Right ventricle myocardium inferior (tissue), 1 donor: ENCODE measurements at regions not wholly inside any gene's neighbourhood (a gene's known extent, or its start where the extent isn't known, plus 50 kb on each side); places are given as distances from the start of the nearest gene placed in this dataset.

Experiments
- ATAC-seq: fragments of 200-7000 bp; cut with Tn5 transposase; one replicate; pipeline ENCODE4 v1.9.1; 2020; ENCODE audit warnings: mild to moderate bottlenecking, moderate library complexity
- DNase-seq: peaks from one replicate; pipeline ENCODE4 v3.0.0; 2021; ENCODE audit errors: missing footprints
- intact Hi-C: fragments of 100-400 bp; cut with DNase I; formaldehyde crosslinking; loops from one replicate; pipeline ENCODE4 v1.11.0; 2022
- donor health status: DM: no; HTN: yes; CAD: no; lungs with severe emphysema.

DNA sequence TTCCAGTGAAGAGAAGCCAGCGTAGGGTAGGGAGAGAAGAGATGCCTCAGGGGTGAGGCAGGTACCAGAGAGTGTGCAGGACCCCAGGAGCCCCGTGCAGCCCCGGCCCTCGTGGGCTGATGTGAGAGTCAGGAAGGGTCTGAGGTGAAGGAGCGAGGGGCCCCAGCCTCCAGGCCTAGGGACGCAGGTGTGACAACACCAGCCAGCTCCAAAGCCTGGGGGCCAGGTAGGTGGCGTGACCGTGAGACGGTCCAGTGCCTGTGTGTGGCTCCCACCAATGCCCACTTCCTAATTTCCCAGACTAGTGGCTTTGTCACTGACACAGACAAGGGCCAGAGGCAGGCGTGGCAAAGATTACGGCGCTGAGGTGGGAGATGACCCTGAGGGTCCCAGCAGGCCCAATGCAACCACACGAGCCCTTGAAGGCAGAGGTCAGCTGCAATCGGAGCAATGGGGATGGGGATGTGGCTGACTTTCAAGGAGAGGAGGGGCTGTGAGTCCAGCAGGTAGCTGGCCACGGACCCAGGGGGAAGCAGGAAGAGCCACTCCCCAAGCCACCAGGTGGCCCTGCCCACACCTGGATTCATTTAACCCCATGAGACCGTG is 86.0 kb upstream of the SNTG2 start:
- DNase-seq (no peak), ATAC-seq (no peak)
- intact Hi-C loops = no loop called here

- no peak for DNase-seq
- no peak for ATAC-seq
- intact Hi-C loops = no loop called here
Measured at GRCh38 chr2:863732-864450, 86.8 kb upstream of the SNTG2 start.

GRCh38 chr2:862731-863466 is 87.8 kb upstream of the SNTG2 start:
- no peak for ATAC-seq
- DNase-seq = no peak
- intact Hi-C loops = no loop called here

- intact Hi-C loops = no loop called here
- ATAC-seq = no peak
Measured at GRCh38 chr2:862355-862687, 88.3 kb upstream of the SNTG2 start.

DNA sequence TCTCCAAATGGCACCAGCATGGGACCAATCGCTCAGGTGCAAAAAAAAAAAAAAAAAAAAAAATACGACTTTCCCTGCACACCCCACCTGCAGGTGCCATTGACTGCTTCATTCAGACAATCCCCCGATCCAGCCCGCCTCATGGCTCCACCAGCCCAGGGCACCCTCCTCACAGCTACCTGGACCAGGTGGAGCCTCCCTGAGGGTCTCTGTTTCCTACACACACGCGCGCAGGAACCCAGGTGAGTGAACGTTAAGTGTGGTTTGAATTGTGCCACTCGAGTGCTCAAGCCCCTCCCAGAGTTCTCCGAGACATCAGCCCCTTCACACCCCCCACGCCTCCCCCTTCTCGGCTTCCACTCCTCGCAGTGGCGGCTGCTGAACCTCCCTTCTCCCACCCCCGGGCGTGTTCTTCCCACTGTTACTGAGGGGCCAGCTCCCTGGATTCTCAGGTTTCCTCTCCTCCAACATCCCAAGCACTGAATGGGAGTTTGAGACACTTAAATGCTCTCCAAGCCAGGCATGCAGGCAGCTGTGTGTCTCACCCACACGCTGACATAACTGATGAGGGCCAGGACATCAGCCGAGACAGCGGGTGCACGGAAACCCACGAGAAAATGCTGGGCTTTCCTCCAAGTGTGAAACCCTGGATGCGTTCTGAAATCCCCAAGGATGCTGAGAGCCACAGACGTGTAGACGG is 88.8 kb upstream of the SNTG2 start:
- ATAC-seq = no peak
- no peak for DNase-seq
- intact Hi-C loops = no loop called here

More at GRCh38 chr2:862355-862687, 88.3 kb upstream of the SNTG2 start:
- no peak for DNase-seq

DNA sequence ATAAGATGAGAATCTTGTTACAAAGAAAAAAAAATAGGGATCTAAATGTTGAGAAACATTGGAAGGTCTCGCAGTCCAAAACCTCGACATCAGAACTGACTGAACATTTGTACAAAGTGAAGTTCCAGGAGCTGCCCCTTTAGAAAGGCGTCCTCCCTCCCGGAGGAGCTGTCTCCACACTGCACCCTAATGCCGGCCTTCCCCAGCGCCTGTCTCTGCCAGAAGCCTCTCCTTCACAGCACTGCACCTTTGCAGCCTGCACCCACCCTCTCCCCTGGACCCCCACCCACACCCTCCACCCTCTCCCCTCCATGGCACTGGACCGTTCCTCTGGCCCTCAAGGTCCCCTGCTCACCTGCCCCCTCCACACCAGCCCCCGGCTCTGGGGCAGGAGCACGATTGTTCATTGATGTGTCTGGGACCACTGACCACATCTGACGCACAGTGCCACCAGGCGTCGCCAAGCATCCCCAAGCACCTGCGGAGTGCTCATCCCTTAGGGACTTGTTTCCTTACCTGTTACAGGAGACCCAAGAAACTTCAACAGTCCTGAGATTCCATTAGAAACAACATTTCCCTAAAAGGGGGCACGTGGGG is 90.3 kb upstream of the SNTG2 start:
- ATAC-seq = no peak
- DNase-seq = no peak
- intact Hi-C loops = no loop called here

- ATAC-seq (no peak), DNase-seq (no peak)
- intact Hi-C loops = loop anchor here (10.0 kb wide), 1 partner anchor 956 kb away; no protein-coding TSS in a partner anchor
Measured at GRCh38 chr2:858646-859045, 92.0 kb upstream of the SNTG2 start.

DNA sequence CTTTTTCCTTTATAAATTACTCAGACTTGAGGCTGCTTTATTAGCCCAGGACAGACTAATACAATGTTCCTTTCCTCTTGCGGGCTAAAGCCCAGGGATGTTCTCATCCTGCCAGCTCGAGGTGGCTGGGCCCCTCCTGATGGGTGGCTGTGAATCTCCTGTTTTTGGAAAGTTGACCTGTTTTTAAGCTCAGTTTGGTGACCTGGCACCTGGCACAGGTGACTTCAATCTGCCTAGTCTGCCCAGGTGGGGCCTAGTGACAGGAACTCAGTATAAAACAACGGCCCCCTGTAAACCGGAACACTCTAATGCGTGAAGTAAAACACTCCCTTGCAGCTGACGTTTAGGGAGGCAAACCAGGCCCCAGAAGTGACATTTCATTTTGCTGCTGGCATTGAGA is 92.7 kb upstream of the SNTG2 start:
- ATAC-seq (no peak), DNase-seq (no peak)
- intact Hi-C loops = loop anchor here (10.0 kb wide), 1 partner anchor 957 kb away; no protein-coding TSS in a partner anchor

- ATAC-seq = no peak
- intact Hi-C loops = loop anchor here (10.0 kb wide), 1 partner anchor 958 kb away; no protein-coding TSS in a partner anchor
- DNase-seq = no peak
Measured at GRCh38 chr2:857081-857480, 93.6 kb upstream of the SNTG2 start.

DNA sequence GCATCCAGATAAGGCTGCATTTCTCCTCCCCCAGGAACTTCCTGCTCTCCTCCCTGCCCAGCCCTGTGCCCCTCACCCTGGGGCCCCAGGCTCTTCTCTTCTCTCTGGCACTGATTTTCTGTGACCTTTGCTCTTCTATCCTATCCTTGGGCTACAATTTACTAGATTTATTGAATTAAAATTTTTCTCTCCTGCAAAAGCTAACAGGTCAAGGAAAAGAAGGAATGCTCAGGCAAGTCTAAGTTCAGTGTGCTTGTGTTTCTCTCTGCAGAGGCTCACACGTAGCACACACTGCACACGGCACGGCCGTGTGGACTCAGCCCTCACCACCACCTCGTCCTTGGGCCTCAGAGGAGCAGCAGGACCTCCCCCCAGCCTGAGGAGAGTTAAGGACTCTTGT is 94.2 kb upstream of the SNTG2 start:
- DNase-seq = no peak
- intact Hi-C loops = loop anchor here (10.0 kb wide), 1 partner anchor 958 kb away; no protein-coding TSS in a partner anchor
- no peak for ATAC-seq

GRCh38 chr2:856041-856440 is 94.6 kb upstream of the SNTG2 start:
- intact Hi-C loops = loop anchor here (10.0 kb wide), 1 partner anchor 959 kb away; no protein-coding TSS in a partner anchor
- ATAC-seq (no peak), DNase-seq (no peak)

GRCh38 chr2:855177-855576 is 95.5 kb upstream of the SNTG2 start:
- no peak for DNase-seq
- intact Hi-C loops = loop anchor here (10.0 kb wide), 1 partner anchor 960 kb away; no protein-coding TSS in a partner anchor
- no peak for ATAC-seq

GRCh38 chr2:854460-854859 is 96.2 kb upstream of the SNTG2 start:
- DNase-seq = no peak
- intact Hi-C loops = loop anchor here (5.0 to 10.0 kb wide), 2 partner anchors 693 to 960 kb away; no protein-coding TSS in a partner anchor
- ATAC-seq = no peak

DNA sequence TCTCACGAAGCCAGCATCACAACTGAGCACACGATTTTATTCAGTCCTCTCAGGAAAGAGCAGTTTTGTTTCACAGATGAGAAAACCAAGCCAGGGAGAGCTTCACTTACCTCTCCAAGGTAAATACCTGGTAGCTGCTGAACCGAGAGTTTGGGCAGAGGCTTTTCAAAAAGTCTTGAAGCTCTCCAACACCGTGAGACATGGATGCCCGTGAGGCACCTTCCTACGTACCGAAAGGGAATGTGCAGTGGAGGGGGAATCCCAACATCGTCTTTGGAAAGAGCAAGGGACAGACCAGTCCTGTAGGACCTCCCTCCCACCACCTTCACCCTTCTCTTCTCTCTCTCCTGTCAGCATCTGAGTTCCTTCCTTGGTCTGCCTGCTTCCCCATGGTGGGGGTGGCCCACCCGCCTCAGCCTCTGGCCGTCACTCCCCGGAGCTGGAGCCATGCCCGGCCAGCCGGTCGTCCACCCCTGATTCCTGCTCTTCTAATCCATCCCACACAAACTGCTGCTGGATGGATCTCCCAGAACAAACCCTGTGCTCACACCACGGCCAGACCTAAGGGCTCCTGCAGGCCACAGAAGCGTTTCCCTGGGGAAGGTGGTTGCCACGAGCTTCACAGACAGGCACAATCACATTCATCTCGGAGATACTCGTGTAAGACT is 97.3 kb upstream of the SNTG2 start:
- DNase-seq = no peak
- intact Hi-C loops = loop anchor here (5.0 to 10.0 kb wide), 2 partner anchors 694 to 961 kb away; no protein-coding TSS in a partner anchor
- ATAC-seq = no peak

- ATAC-seq (no peak), DNase-seq (no peak)
- intact Hi-C loops = loop anchor here (5.0 to 10.0 kb wide), 2 partner anchors 695 to 963 kb away; no protein-coding TSS in a partner anchor
Measured at GRCh38 chr2:852168-852567, 98.5 kb upstream of the SNTG2 start.

GRCh38 chr2:851680-852079 is 99.0 kb upstream of the SNTG2 start:
- intact Hi-C loops = loop anchor here (5.0 to 10.0 kb wide), 2 partner anchors 696 to 963 kb away; no protein-coding TSS in a partner anchor
- DNase-seq (no peak), ATAC-seq (no peak)

DNA sequence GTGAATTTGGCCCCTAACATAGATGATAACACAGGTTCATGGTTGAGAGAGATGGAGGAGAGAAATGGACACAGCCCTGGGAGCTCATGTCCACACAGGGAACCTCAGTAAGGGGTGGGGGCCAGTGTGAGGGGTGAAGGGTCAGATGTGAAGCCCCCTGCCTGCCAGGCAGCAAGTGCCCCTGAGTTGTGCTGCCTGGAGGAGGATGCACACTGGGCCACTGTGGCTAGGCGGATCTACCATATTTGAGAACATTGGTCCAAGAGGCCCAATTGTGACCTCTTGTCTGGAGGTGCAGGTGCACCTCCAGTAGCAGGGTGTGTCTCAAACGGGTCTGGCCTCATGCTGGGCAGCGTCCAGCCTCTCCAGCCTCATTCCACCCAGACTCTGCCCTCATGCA is 99.6 kb upstream of the SNTG2 start:
- ATAC-seq (no peak), DNase-seq (peak; percentile 33)
- intact Hi-C loops = loop anchor here (5.0 to 10.0 kb wide), 2 partner anchors 696 to 964 kb away; no protein-coding TSS in a partner anchor

DNA sequence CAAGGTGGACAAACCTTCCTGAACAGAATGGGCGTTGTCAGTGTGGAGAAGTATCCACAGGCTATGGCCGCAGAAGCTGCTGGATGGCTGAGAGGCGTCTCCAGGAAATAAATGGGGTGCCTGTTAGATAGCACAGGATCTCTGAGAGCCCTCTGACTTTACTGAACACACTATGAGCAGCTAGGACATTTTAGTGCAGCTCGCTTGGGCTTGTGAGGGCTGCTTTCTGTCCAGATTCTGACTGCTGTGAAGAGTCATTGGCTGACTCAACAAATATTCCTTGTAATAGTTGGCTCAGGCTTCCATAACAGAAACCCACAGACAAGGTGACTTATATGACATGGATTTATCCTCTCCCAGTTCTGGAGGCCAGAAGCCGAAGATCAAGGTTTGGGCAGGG is 100.2 kb upstream of the SNTG2 start:
- DNase-seq = no peak
- no peak for ATAC-seq
- intact Hi-C loops = loop anchor here (5.0 to 10.0 kb wide), 2 partner anchors 697 to 964 kb away; no protein-coding TSS in a partner anchor
